ENCODE measurements at regions not wholly inside any gene's neighbourhood (a gene's known extent, or its start where the extent isn't known, plus 50 kb on each side); places are given as distances from the start of the nearest gene placed in this dataset.
A peak's percentile ranks its signal among the peaks of the same experiment; 100 is the strongest.

- no peak overlapping the region for H3K4me3 ChIP-seq (ENCODE audit: control insufficient read depth, low read depth, low read length)
- no peak for TF ChIP-seq CTCF (IDR thresholded peaks at IDR 0.05; ENCODE audit: control insufficient read depth, insufficient read depth, low read depth, low read length, missing control alignments)
- DNase-seq (ENCODE audit: low read depth), result no peak
These were observed 382.5 kb downstream of the ETS1 start for GRCh38 chr11:128204898-128205297.

- TF ChIP-seq CTCF (IDR thresholded peaks at IDR 0.05; ENCODE audit: control insufficient read depth, insufficient read depth, low read depth, low read length, missing control alignments), result no peak
- DNase-seq (ENCODE audit: low read depth), result no peak
- H3K4me3 ChIP-seq (ENCODE audit: control insufficient read depth, low read depth, low read length), result no peak overlapping the region
These were observed 385.6 kb downstream of the ETS1 start for GRCh38 chr11:128201801-128202200.

- no peak for TF ChIP-seq CTCF (IDR thresholded peaks at IDR 0.05; ENCODE audit: control insufficient read depth, insufficient read depth, low read depth, low read length, missing control alignments)
- DNase-seq (ENCODE audit: low read depth), result no peak
- H3K4me3 ChIP-seq (ENCODE audit: control insufficient read depth, low read depth, low read length), result no peak overlapping the region
These were observed 386.3 kb downstream of the ETS1 start for GRCh38 chr11:128201009-128201408.

GRCh38 chr11:128200467-128200866 lies 386.9 kb downstream of the ETS1 start:
- H3K4me3 ChIP-seq (ENCODE audit: control insufficient read depth, low read depth, low read length), result no peak overlapping the region
- TF ChIP-seq CTCF (IDR thresholded peaks at IDR 0.05; ENCODE audit: control insufficient read depth, insufficient read depth, low read depth, low read length, missing control alignments), result no peak
- no peak for DNase-seq (ENCODE audit: low read depth)

GRCh38 chr11:128198216-128198772 lies 389.1 kb downstream of the ETS1 start:
- DNase-seq (ENCODE audit: low read depth), result no peak
- no peak overlapping the region for H3K4me3 ChIP-seq (ENCODE audit: control insufficient read depth, low read depth, low read length)
- no peak for TF ChIP-seq CTCF (IDR thresholded peaks at IDR 0.05; ENCODE audit: control insufficient read depth, insufficient read depth, low read depth, low read length, missing control alignments)

- no peak overlapping the region for H3K4me3 ChIP-seq (ENCODE audit: control insufficient read depth, low read depth, low read length)
- TF ChIP-seq CTCF (IDR thresholded peaks at IDR 0.05; ENCODE audit: control insufficient read depth, insufficient read depth, low read depth, low read length, missing control alignments), result no peak
- peak; percentile 39 for DNase-seq (ENCODE audit: low read depth)
These were observed 391.1 kb downstream of the ETS1 start for GRCh38 chr11:128196235-128196634.

GRCh38 chr11:128195756-128196155 lies 391.6 kb downstream of the ETS1 start:
- no peak overlapping the region for H3K4me3 ChIP-seq (ENCODE audit: control insufficient read depth, low read depth, low read length)
- no peak for DNase-seq (ENCODE audit: low read depth)
- TF ChIP-seq CTCF (IDR thresholded peaks at IDR 0.05; ENCODE audit: control insufficient read depth, insufficient read depth, low read depth, low read length, missing control alignments), result no peak

All from AG09309 (cell line).